ENCODE measurements at regions not wholly inside any gene's neighbourhood (a gene's known extent, or its start where the extent isn't known, plus 50 kb on each side); places are given as distances from the start of the nearest gene placed in this dataset.
"Not testable (repeated sequence)": the region's sequence is repeated elsewhere in the genome, so short reads cannot be mapped to it uniquely, and the experiment has no call there.

DNA sequence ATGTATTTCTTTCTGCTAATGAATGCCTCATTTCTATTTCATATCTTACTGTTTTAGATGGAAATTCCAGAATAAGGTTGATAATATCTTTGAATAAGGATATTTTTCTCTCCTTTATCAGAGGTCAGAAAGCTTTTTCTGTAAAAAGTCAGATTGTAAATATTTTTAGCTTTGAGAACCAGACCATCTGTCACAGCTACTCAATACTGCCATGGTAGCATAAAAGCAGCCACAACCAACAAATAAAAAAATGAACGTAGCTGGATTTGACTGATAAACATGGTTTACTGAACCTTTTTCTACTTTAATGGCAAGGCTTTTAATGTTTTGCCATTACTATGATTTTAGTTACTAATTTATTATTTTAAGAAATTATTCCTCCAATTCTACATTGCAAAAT is 217.4 kb upstream of the COX10 start:
- Histone ChIP-seq H3K27me3 (no peaks in the 10 kb centered on the region), H3K4me1 (no peaks in the 10 kb centered on the region), H3K9me3 (peaks cover 0 to 4% (median 0%) of the 10 kb centered on the region in 4 donors), H3K4me3 (no peak overlapping the region), H3K27ac (replicated peaks in 1 of 4) (no peak overlapping the region), H3K36me3 (no peaks in the 10 kb centered on the region)
- no peak for DNase-seq (ENCODE audit: extremely low spot score)
- intact Hi-C loops (cut with DNase I), result no loop called here
- WGBS, result 78% methylated on average over 1 of the region's 1 CpG
- TF ChIP-seq POLR2AphosphoS5 (IDR thresholded peaks at IDR 0.05) (no peak), EP300 (IDR thresholded peaks at IDR 0.05) (no peak), POLR2A (IDR thresholded peaks at IDR 0.05; ENCODE audit: low read depth) (no peak)
- TF ChIP-seq, protein P1, sequence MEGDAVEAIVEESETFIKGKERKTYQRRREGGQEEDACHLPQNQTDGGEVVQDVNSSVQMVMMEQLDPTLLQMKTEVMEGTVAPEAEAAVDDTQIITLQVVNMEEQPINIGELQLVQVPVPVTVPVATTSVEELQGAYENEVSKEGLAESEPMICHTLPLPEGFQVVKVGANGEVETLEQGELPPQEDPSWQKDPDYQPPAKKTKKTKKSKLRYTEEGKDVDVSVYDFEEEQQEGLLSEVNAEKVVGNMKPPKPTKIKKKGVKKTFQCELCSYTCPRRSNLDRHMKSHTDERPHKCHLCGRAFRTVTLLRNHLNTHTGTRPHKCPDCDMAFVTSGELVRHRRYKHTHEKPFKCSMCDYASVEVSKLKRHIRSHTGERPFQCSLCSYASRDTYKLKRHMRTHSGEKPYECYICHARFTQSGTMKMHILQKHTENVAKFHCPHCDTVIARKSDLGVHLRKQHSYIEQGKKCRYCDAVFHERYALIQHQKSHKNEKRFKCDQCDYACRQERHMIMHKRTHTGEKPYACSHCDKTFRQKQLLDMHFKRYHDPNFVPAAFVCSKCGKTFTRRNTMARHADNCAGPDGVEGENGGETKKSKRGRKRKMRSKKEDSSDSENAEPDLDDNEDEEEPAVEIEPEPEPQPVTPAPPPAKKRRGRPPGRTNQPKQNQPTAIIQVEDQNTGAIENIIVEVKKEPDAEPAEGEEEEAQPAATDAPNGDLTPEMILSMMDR (IDR thresholded peaks at IDR 0.05), result no peak

DNA sequence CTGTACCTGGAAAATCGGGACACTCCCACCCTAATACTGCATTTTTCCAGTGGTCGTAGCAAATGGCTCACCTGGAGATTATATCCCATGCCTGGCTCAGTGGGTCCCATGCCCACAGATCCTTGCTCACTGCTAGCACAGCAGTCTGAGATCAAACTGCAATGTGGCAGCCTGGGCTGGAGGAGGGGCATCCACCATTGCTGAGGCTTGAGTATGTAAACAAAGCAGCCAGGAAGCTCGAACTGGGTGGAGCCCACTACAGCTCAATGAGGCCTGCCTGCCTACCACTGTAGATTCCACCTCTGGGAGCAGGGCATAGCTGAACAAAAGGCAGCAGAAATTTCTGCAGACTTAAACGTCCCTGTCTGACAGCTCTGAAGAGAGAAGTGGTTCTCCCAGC is 213.6 kb upstream of the COX10 start:
- H3K4me1 ChIP-seq; H3K27ac ChIP-seq (replicated peaks in 1 of 4); DNase-seq (ENCODE audit: extremely low spot score); intact Hi-C loops (cut with DNase I); H3K9me3 ChIP-seq; H3K27me3 ChIP-seq; H3K36me3 ChIP-seq; H3K4me3 ChIP-seq: not testable (repeated sequence)
- WGBS, result 86% methylated on average over 3 of the region's 4 CpGs

DNA sequence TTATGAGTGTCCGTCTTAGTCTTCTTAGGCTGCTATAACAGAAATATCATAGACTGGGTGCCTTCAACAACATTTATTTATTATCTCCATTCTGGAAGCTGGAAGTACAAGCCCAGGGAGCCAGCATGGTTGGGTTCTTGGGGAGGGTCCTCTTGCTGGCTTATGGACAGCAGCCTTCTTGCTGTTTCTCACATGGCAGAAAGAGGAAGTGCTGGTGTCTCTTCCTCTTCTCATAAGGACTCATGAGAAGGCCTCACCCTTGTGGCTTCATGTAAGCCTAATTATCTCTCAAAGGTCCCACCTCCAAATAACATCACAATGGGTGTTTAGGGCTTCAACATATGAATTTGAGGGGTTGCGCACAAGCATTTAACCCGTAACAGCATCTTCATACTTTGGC is 207.0 kb upstream of the COX10 start:
- TF ChIP-seq EP300 (IDR thresholded peaks at IDR 0.05), result no peak
- TF ChIP-seq POLR2AphosphoS5 (IDR thresholded peaks at IDR 0.05), result no peak
- TF ChIP-seq, protein P1 (IDR thresholded peaks at IDR 0.05), result no peak
- no peak for TF ChIP-seq POLR2A (IDR thresholded peaks at IDR 0.05; ENCODE audit: low read depth)
- H3K9me3 ChIP-seq, result peaks cover 0 to 3% (median 0%) of the 10 kb centered on the region in 4 donors
- no peak for DNase-seq (ENCODE audit: extremely low spot score)
- intact Hi-C loops (cut with DNase I), result no loop called here
- no peaks in the 10 kb centered on the region for H3K4me1 ChIP-seq
- no peak overlapping the region for H3K4me3 ChIP-seq
- WGBS, result 95% methylated on average over 3 of the region's 3 CpGs
- no peaks in the 10 kb centered on the region for H3K27me3 ChIP-seq
- no peaks in the 10 kb centered on the region for H3K36me3 ChIP-seq
- H3K27ac ChIP-seq (replicated peaks in 1 of 4), result no peak overlapping the region

DNA sequence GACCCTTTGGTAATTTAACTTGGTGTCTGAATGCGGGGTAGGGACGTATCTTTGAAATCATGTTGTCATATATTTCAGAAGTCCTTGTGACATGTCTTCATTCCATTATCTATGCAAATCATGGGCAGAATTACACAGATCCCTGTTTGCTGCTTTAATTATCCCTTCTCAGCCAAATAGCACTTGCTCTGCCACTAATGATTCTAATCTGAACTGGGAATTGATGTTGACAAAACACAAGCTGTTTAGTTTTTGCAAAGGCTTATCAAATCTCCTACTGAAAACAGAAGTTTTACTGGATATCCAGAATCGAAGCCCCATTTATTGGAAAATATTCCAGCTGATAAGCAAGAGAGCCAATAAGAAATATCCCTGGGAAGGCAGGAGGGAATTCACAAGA is 205.9 kb upstream of the COX10 start:
- intact Hi-C loops (cut with DNase I), result no loop called here
- TF ChIP-seq, protein P1 (IDR thresholded peaks at IDR 0.05), result no peak
- TF ChIP-seq POLR2AphosphoS5 (IDR thresholded peaks at IDR 0.05), result no peak
- no peak for TF ChIP-seq EP300 (IDR thresholded peaks at IDR 0.05)
- no peak for TF ChIP-seq POLR2A (IDR thresholded peaks at IDR 0.05; ENCODE audit: low read depth)
- WGBS, result 78% methylated on average over 3 of the region's 3 CpGs

DNA sequence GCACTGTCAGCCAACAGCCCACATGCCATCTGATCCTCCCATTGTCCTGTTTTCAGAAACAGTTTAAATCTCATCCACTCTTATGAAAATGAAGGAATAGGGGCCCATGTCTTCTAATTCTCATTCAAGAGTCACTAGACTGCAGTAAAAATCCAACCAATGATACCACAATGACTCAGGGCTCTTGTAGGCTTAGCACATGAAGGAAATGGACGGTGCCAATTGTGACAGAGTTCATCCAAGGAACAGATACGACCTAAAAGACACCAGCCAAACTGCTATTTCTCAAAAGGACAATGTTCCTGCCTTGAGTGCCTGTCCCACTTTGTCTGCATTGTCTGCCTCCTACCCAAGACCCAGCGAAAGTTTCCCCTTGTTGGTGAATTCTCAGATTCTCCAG is 204.8 kb upstream of the COX10 start:
- no peaks in the 10 kb centered on the region for H3K36me3 ChIP-seq
- H3K27me3 ChIP-seq, result no peaks in the 10 kb centered on the region
- H3K4me1 ChIP-seq, result no peaks in the 10 kb centered on the region
- intact Hi-C loops (cut with DNase I), result no loop called here
- no peak for TF ChIP-seq POLR2A (IDR thresholded peaks at IDR 0.05; ENCODE audit: low read depth)
- TF ChIP-seq, protein P1 (IDR thresholded peaks at IDR 0.05), result no peak
- TF ChIP-seq POLR2AphosphoS5 (IDR thresholded peaks at IDR 0.05), result no peak
- TF ChIP-seq EP300 (IDR thresholded peaks at IDR 0.05), result no peak
- no peak overlapping the region for H3K27ac ChIP-seq (replicated peaks in 1 of 4)
- no peaks in the 10 kb centered on the region for H3K9me3 ChIP-seq
- H3K4me3 ChIP-seq, result no peak overlapping the region
- WGBS, result 83% methylated on average over 3 of the region's 3 CpGs
- DNase-seq (ENCODE audit: extremely low spot score), result no peak

More for the DNA sequence above, 205.9 kb upstream of the COX10 start:
- no peaks in the 10 kb centered on the region for H3K9me3 ChIP-seq
- no peak overlapping the region for H3K27ac ChIP-seq (replicated peaks in 1 of 4)
- H3K4me1 ChIP-seq, result no peaks in the 10 kb centered on the region
- no peak for DNase-seq (ENCODE audit: extremely low spot score)
- H3K36me3 ChIP-seq, result no peaks in the 10 kb centered on the region
- H3K4me3 ChIP-seq, result no peak overlapping the region
- H3K27me3 ChIP-seq, result no peaks in the 10 kb centered on the region

All from esophagus muscularis mucosa (tissue), 4 donors.